ENCODE measurements at regions not wholly inside any gene's neighbourhood (a gene's known extent, or its start where the extent isn't known, plus 50 kb on each side); places are given as distances from the start of the nearest gene placed in this dataset.

- H3K79me2 ChIP-seq (ENCODE audit: insufficient read depth, low read length) = no peaks in the 10 kb centered on the region
- intact Hi-C loops (cut with micrococcal nuclease) = no loop called here
- POLR2A ChIA-PET = no interaction called here
- H4K20me1 ChIP-seq (ENCODE audit: insufficient read depth) = no peaks in the 10 kb centered on the region
- H3K9me3 ChIP-seq (ENCODE audit: control insufficient read depth in 1 of 2, insufficient read depth in 1 of 2, low read depth in 1 of 2, low read length in 2 of 2) = no peaks in the 10 kb centered on the region
- no peak for TF ChIP-seq CTCF (IDR thresholded peaks at IDR 0.05 in 2 of 3, conservative IDR thresholded peaks at IDR 0.05 in 1 of 3; ENCODE audit: borderline replicate concordance in 1 of 3, insufficient read depth in 1 of 3, low read depth in 2 of 3, low read length in 2 of 3)
- TF ChIP-seq SP1 (IDR thresholded peaks at IDR 0.05; ENCODE audit: low read depth) = no peak
- no peak for TF ChIP-seq CEBPB (IDR thresholded peaks at IDR 0.05; ENCODE audit: low read depth)
- no peak for TF ChIP-seq EZH2phosphoT487 (IDR thresholded peaks at IDR 0.05; ENCODE audit: borderline replicate concordance)
- no peak for TF ChIP-seq ZFX (IDR thresholded peaks at IDR 0.05)
- TF ChIP-seq POLR2AphosphoS5 (IDR thresholded peaks at IDR 0.05; ENCODE audit: low read depth, low read length) = no peak
- no peak for TF ChIP-seq MAX (IDR thresholded peaks at IDR 0.05)
- RAD21 ChIA-PET (ENCODE audit: low non-redundant PET in 1 of 2, low total read pairs in 2 of 2, uncharacterized antibody in 2 of 2, unreplicated experiment in 2 of 2) = no interaction called here
- H3K27ac ChIP-seq (ENCODE audit: low read depth, low read length) = no peak overlapping the region
- no peak overlapping the region for H3K4me3 ChIP-seq (replicated peaks in 1 of 2; ENCODE audit: low read depth in 1 of 2, low read length in 2 of 2)
- H3K9me2 ChIP-seq (ENCODE audit: insufficient read depth) = no peaks in the 10 kb centered on the region
- H3K4me2 ChIP-seq (ENCODE audit: low read length) = no peak overlapping the region
- H3K4me1 ChIP-seq (ENCODE audit: control insufficient read depth in 1 of 2, insufficient read depth in 2 of 2, low read length in 2 of 2) = no peaks in the 10 kb centered on the region
- CTCF ChIA-PET = no interaction called here
- no peak overlapping the region for H2AFZ ChIP-seq (ENCODE audit: low read depth, low read length, poor library complexity, severe bottlenecking)
- no TSS peak for BruUV-seq (replicated peaks)
- H3K36me3 ChIP-seq (ENCODE audit: control insufficient read depth in 1 of 2, insufficient read depth in 2 of 2, low read length in 2 of 2) = no peaks in the 10 kb centered on the region
- H3K9ac ChIP-seq (ENCODE audit: low read length) = no peak overlapping the region
- DNase-seq (ENCODE audit: low read depth, low spot score) (no peak), ATAC-seq (no peak)
- no peaks in the 10 kb centered on the region for H3K27me3 ChIP-seq (ENCODE audit: insufficient read depth, low read length)
These were observed 2539.0 kb upstream of the PCDH20 start for GRCh38 chr13:63954683-63955082.

GRCh38 chr13:63948045-63948444 lies 2532.4 kb upstream of the PCDH20 start:
- ATAC-seq = no peak

More at GRCh38 chr13:63948045-63948444, 2532.4 kb upstream of the PCDH20 start:
- no peak overlapping the region for H3K4me3 ChIP-seq (replicated peaks in 1 of 2; ENCODE audit: low read depth in 1 of 2, low read length in 2 of 2)
- H3K4me2 ChIP-seq (ENCODE audit: low read length) = no peak overlapping the region
- TF ChIP-seq POLR2A (IDR thresholded peaks at IDR 0.05; ENCODE audit: borderline replicate concordance, extremely low read depth, insufficient read depth, insufficient read length) (no peak), FOSL1 (IDR thresholded peaks at IDR 0.05; ENCODE audit: low read depth) (no peak), YY1 (IDR thresholded peaks at IDR 0.05; ENCODE audit: extremely low read depth, insufficient replicate concordance, low read depth, low read length) (no peak), CTCF (IDR thresholded peaks at IDR 0.05 in 2 of 3, conservative IDR thresholded peaks at IDR 0.05 in 1 of 3; ENCODE audit: borderline replicate concordance in 1 of 3, insufficient read depth in 1 of 3, low read depth in 2 of 3, low read length in 2 of 3) (no peak)
- ChIA-PET RAD21 (ENCODE audit: low non-redundant PET in 1 of 2, low total read pairs in 2 of 2, uncharacterized antibody in 2 of 2, unreplicated experiment in 2 of 2) (no interaction called here), CTCF (no interaction called here), POLR2A (no interaction called here)
- H3K9me2 ChIP-seq (ENCODE audit: insufficient read depth) = no peaks in the 10 kb centered on the region
- H3K79me2 ChIP-seq (ENCODE audit: insufficient read depth, low read length) = no peaks in the 10 kb centered on the region
- H3K9ac ChIP-seq (ENCODE audit: low read length) = no peak overlapping the region
- no peaks in the 10 kb centered on the region for H3K9me3 ChIP-seq (ENCODE audit: control insufficient read depth in 1 of 2, insufficient read depth in 1 of 2, low read depth in 1 of 2, low read length in 2 of 2)
- no peaks in the 10 kb centered on the region for H4K20me1 ChIP-seq (ENCODE audit: insufficient read depth)
- no peaks in the 10 kb centered on the region for H3K4me1 ChIP-seq (ENCODE audit: control insufficient read depth in 1 of 2, insufficient read depth in 2 of 2, low read length in 2 of 2)
- intact Hi-C loops (cut with micrococcal nuclease) = no loop called here
- H3K27ac ChIP-seq (ENCODE audit: low read depth, low read length) = no peak overlapping the region
- H2AFZ ChIP-seq (ENCODE audit: low read depth, low read length, poor library complexity, severe bottlenecking) = no peak overlapping the region
- H3K27me3 ChIP-seq (ENCODE audit: insufficient read depth, low read length) = no peaks in the 10 kb centered on the region
- no peaks in the 10 kb centered on the region for H3K36me3 ChIP-seq (ENCODE audit: control insufficient read depth in 1 of 2, insufficient read depth in 2 of 2, low read length in 2 of 2)
- no peak for DNase-seq (ENCODE audit: low read depth, low spot score)
- no TSS peak for BruUV-seq (replicated peaks)

Measured in HCT116 (cell line).